ENCODE measurements at regions not wholly inside any gene's neighbourhood (a gene's known extent, or its start where the extent isn't known, plus 50 kb on each side); places are given as distances from the start of the nearest gene placed in this dataset.

GRCh38 chr6:134805168-134805567, 144.7 kb downstream of the ALDH8A1 start:
- Histone ChIP-seq H3K4me3 (ENCODE audit: extremely low read depth in 1 of 4, insufficient read depth in 2 of 4, low read depth in 3 of 4, low read length in 4 of 4) (no peak overlapping the region), H2BK120ac (replicated peaks; ENCODE audit: low read depth, low read length) (no peak overlapping the region), H3K27me3 (replicated peaks in 1 of 4; ENCODE audit: control insufficient read depth in 3 of 4, extremely low read depth in 1 of 4, insufficient read depth in 3 of 4, low read length in 3 of 4) (no peaks in the 10 kb centered on the region), H3K4me1 (replicated peaks in 1 of 4; ENCODE audit: control insufficient read depth in 3 of 4, insufficient read depth in 4 of 4, low read length in 3 of 4) (no peaks in the 10 kb centered on the region), H4K91ac (replicated peaks; ENCODE audit: insufficient read length, low read length) (no peak overlapping the region), H3K27ac (ENCODE audit: low read depth, low read length) (no peak overlapping the region), H3K23ac (ENCODE audit: insufficient read length) (no peak overlapping the region), H2BK5ac (ENCODE audit: low read depth, low read length) (no peak overlapping the region), H3K14ac (ENCODE audit: insufficient read length) (no peak overlapping the region), H4K8ac (ENCODE audit: extremely low read depth, insufficient read depth, low read length) (no peak overlapping the region), H3K36me3 (ENCODE audit: control insufficient read depth in 2 of 4, insufficient read depth in 4 of 4, low read length in 3 of 4) (no peaks in the 10 kb centered on the region), H3K4me2 (ENCODE audit: insufficient read depth in 1 of 2, low read depth in 2 of 2, low read length in 2 of 2) (no peak overlapping the region), H2BK12ac (ENCODE audit: low read depth, low read length) (no peak overlapping the region), H3K9me3 (ENCODE audit: insufficient read depth in 2 of 2, low read depth in 1 of 2, low read length in 1 of 2) (no peaks in the 10 kb centered on the region), H2BK20ac (ENCODE audit: low read length) (no peak overlapping the region), H4K5ac (ENCODE audit: insufficient read length, low read depth, low read length) (no peak overlapping the region), H3K79me1 (ENCODE audit: low read depth, low read length) (no peaks in the 10 kb centered on the region), H3K18ac (ENCODE audit: extremely low read depth, low read length) (no peak overlapping the region), H2AFZ (ENCODE audit: low read length) (no peak overlapping the region), H3K23me2 (ENCODE audit: low read depth, low read length) (no peaks in the 10 kb centered on the region), H3K9ac (replicated peaks in 1 of 4; ENCODE audit: extremely low read depth in 1 of 4, low read depth in 3 of 4, low read length in 3 of 4) (no peak overlapping the region), H2BK15ac (ENCODE audit: low read length) (no peak overlapping the region), H3K56ac (replicated peaks; ENCODE audit: insufficient read length, low read depth, low read length) (no peak overlapping the region), H3K79me2 (ENCODE audit: control insufficient read depth in 1 of 2, insufficient read depth in 2 of 2, low read length in 2 of 2) (no peaks in the 10 kb centered on the region), H3K4ac (replicated peaks; ENCODE audit: insufficient read length, low read depth, low read length) (no peak overlapping the region), H2AK5ac (ENCODE audit: low read depth, low read length) (no peak overlapping the region), H4K20me1 (replicated peaks in 1 of 2; ENCODE audit: control insufficient read depth in 1 of 2, insufficient read depth in 2 of 2, low read length in 2 of 2) (no peaks in the 10 kb centered on the region)
- no peak for DNase-seq (ENCODE audit: low read depth in 1 of 2, low spot score in 2 of 2)
- ChIA-PET CTCF (ENCODE audit: partially characterized antibody) (interaction anchor here (1.4 kb wide), 1 partner anchor 11 kb away, joined by 4 read pairs; no protein-coding TSS in a partner anchor), POLR2A (ENCODE audit: partially characterized antibody) (no interaction called here)
- FAIRE-seq, result no peak
- 92% methylated on average over 6 of the region's 6 CpGs; no CpG with 5 or more reads in 1 of the 2 experiments for WGBS, 2 experiments (ENCODE audit: extremely low coverage in 1 of 2, insufficient coverage in 1 of 2, insufficient read length in 1 of 2, insufficient replicate concordance in 2 of 2, low coverage in 1 of 2, low lambda C conversion rate in 2 of 2, missing lambda C conversion rate in 1 of 2)
- TF ChIP-seq POLR2AphosphoS5 (IDR thresholded peaks at IDR 0.05; ENCODE audit: low read depth, low read length) (no peak), MAFK (IDR thresholded peaks at IDR 0.05; ENCODE audit: low read depth, low read length) (no peak), KDM1A (IDR thresholded peaks at IDR 0.05; ENCODE audit: borderline replicate concordance, low read length) (no peak), EZH2 (IDR thresholded peaks at IDR 0.05; ENCODE audit: low read depth, low read length, severe bottlenecking) (no peak), GABPA (IDR thresholded peaks at IDR 0.05; ENCODE audit: borderline replicate concordance, insufficient read depth, low read length) (no peak)
